Suprapubic skin (tissue), 4 donors: ENCODE measurements at regions not wholly inside any gene's neighbourhood (a gene's known extent, or its start where the extent isn't known, plus 50 kb on each side); places are given as distances from the start of the nearest gene placed in this dataset.

ENCODE experiments used
- DNase-seq, 2 donors: peaks; one replicate each; pipeline ENCODE4 v3.0.0-alpha.2; 2019; ENCODE audit warnings: low spot score in 2 of 2
- H3K27ac ChIP-seq: fragments of 200-600 bp; sonication (generic); one replicate; pipeline ENCODE4 v1.5.1; 2019
- H3K27me3 ChIP-seq: fragments of 200-600 bp; sonication (generic); one replicate; pipeline ENCODE4 v1.5.1; 2019
- H3K36me3 ChIP-seq: fragments of 200-600 bp; sonication (generic); one replicate; pipeline ENCODE4 v1.5.1; 2019
- H3K4me1 ChIP-seq: fragments of 200-600 bp; sonication (generic); one replicate; pipeline ENCODE4 v1.5.1; 2019
- H3K4me3 ChIP-seq: fragments of 200-600 bp; sonication (generic); one replicate; pipeline ENCODE4 v1.5.1; 2019; ENCODE audit warnings: mild to moderate bottlenecking
- H3K9me3 ChIP-seq: fragments of 200-600 bp; sonication (generic); one replicate; pipeline ENCODE4 v1.5.1; 2019
- CTCF ChIP-seq, 2 donors: fragments of 200-600 bp in 1 of 2; fragments of 450-650 bp in 1 of 2; sonication (generic) in 1 of 2; IDR thresholded peaks; one replicate each; pipeline ENCODE4 v1.5.1; 2016 to 2019; ENCODE audit warnings: antibody characterized with exemption in 2 of 2, mild to moderate bottlenecking in 1 of 2, moderate library complexity in 1 of 2
- EP300 ChIP-seq: sonication (generic); formaldehyde crosslinking; IDR thresholded peaks from one replicate; pipeline ENCODE4 v1.6.1; 2017; ENCODE audit warnings: antibody characterized with exemption
- POLR2A ChIP-seq, 2 donors: fragments of 450-650 bp; IDR thresholded peaks; one replicate each; pipeline ENCODE4 v1.6.1; 2017; ENCODE audit warnings: antibody characterized with exemption in 2 of 2, mild to moderate bottlenecking in 2 of 2, moderate library complexity in 2 of 2
- POLR2AphosphoS5 ChIP-seq, 3 donors: sonication (generic); formaldehyde crosslinking; IDR thresholded peaks; one replicate each; pipeline ENCODE4 v1.6.1; 2017; ENCODE audit warnings: antibody characterized with exemption in 3 of 3
- WGBS: methylation state at CpG from one replicate; pipeline ENCODE4 v1.1.5; 2018; 5-methylcytosine and 5-hydroxymethylcytosine counted together

GRCh38 chr2:211181626-211182025 is 625.2 kb downstream of the CPS1 start:
- no peaks in the 10 kb centered on the region for H3K36me3 ChIP-seq
- TF ChIP-seq POLR2AphosphoS5 (IDR thresholded peaks at IDR 0.05) (no peak), POLR2A (IDR thresholded peaks at IDR 0.05) (no peak), EP300 (no peak), CTCF (IDR thresholded peaks at IDR 0.05) (no peak)
- H3K4me3 ChIP-seq: no peak overlapping the region
- H3K27ac ChIP-seq: no peak overlapping the region
- H3K27me3 ChIP-seq: no peaks in the 10 kb centered on the region
- DNase-seq: no peak
- no peaks in the 10 kb centered on the region for H3K4me1 ChIP-seq
- 34% methylated on average over 5 of the region's 5 CpGs for WGBS
- no peaks in the 10 kb centered on the region for H3K9me3 ChIP-seq

GRCh38 chr2:211187602-211188001 is 631.2 kb downstream of the CPS1 start:
- Histone ChIP-seq H3K27ac (no peak overlapping the region), H3K27me3 (no peaks in the 10 kb centered on the region), H3K4me1 (no peaks in the 10 kb centered on the region), H3K4me3 (no peak overlapping the region), H3K9me3 (no peaks in the 10 kb centered on the region), H3K36me3 (no peaks in the 10 kb centered on the region)
- TF ChIP-seq EP300: no peak
- TF ChIP-seq CTCF (IDR thresholded peaks at IDR 0.05): no peak
- no peak for TF ChIP-seq POLR2A (IDR thresholded peaks at IDR 0.05)
- TF ChIP-seq POLR2AphosphoS5 (IDR thresholded peaks at IDR 0.05): no peak
- DNase-seq: no peak

- Histone ChIP-seq H3K9me3 (no peaks in the 10 kb centered on the region), H3K27me3 (no peaks in the 10 kb centered on the region), H3K36me3 (no peaks in the 10 kb centered on the region), H3K27ac (no peak overlapping the region), H3K4me1 (no peaks in the 10 kb centered on the region), H3K4me3 (no peak overlapping the region)
- DNase-seq: no peak
- TF ChIP-seq EP300: no peak
- no peak for TF ChIP-seq POLR2A (IDR thresholded peaks at IDR 0.05)
- no peak for TF ChIP-seq POLR2AphosphoS5 (IDR thresholded peaks at IDR 0.05)
- no peak for TF ChIP-seq CTCF (IDR thresholded peaks at IDR 0.05)
Measured at GRCh38 chr2:211203986-211204385, 647.6 kb downstream of the CPS1 start.

GRCh38 chr2:211204456-211204855 is 648.1 kb downstream of the CPS1 start:
- no peaks in the 10 kb centered on the region for H3K4me1 ChIP-seq
- H3K9me3 ChIP-seq: no peaks in the 10 kb centered on the region
- no peaks in the 10 kb centered on the region for H3K27me3 ChIP-seq
- DNase-seq: no peak
- WGBS: 49% methylated on average over 2 of the region's 2 CpGs
- no peaks in the 10 kb centered on the region for H3K36me3 ChIP-seq
- TF ChIP-seq POLR2AphosphoS5 (IDR thresholded peaks at IDR 0.05) (no peak), EP300 (no peak), POLR2A (IDR thresholded peaks at IDR 0.05) (no peak), CTCF (IDR thresholded peaks at IDR 0.05) (no peak)
- no peak overlapping the region for H3K4me3 ChIP-seq
- H3K27ac ChIP-seq: no peak overlapping the region

- H3K9me3 ChIP-seq: no peaks in the 10 kb centered on the region
- H3K27ac ChIP-seq: no peak overlapping the region
- no peak for DNase-seq
- 89% methylated on average over 6 of the region's 6 CpGs for WGBS
- H3K4me3 ChIP-seq: no peak overlapping the region
- H3K4me1 ChIP-seq: no peaks in the 10 kb centered on the region
- H3K27me3 ChIP-seq: no peaks in the 10 kb centered on the region
- no peak for TF ChIP-seq EP300
- no peak for TF ChIP-seq POLR2AphosphoS5 (IDR thresholded peaks at IDR 0.05)
- TF ChIP-seq POLR2A (IDR thresholded peaks at IDR 0.05): no peak
- TF ChIP-seq CTCF (IDR thresholded peaks at IDR 0.05): no peak
- no peaks in the 10 kb centered on the region for H3K36me3 ChIP-seq
Measured at GRCh38 chr2:211204902-211205301, 648.5 kb downstream of the CPS1 start.
